ENCODE measurements at regions not wholly inside any gene's neighbourhood (a gene's known extent, or its start where the extent isn't known, plus 50 kb on each side); places are given as distances from the start of the nearest gene placed in this dataset.

- Histone ChIP-seq H3K27me3 (no peaks in the 10 kb centered on the region), H4K20me1 (no peaks in the 10 kb centered on the region), H3K4me2 (no peak overlapping the region), H3K4me1 (no peaks in the 10 kb centered on the region), H3K36me3 (no peaks in the 10 kb centered on the region), H3K27ac (no peak overlapping the region), H3K4me3 (no peak overlapping the region), H3K9me3 (no peaks in the 10 kb centered on the region; the same call in 1 of the 2 replicates), H3K9ac (no peak overlapping the region)
- no peak for TF ChIP-seq Cebpa-rat (IDR thresholded peaks at IDR 0.05)
These were observed 154.3 kb upstream of the EDNRA start for GRCh38 chr4:147326591-147326990.

- TF ChIP-seq Cebpa-rat (IDR thresholded peaks at IDR 0.05), result no peak
- Histone ChIP-seq H3K27me3 (no peaks in the 10 kb centered on the region), H3K27ac (no peak overlapping the region), H4K20me1 (no peaks in the 10 kb centered on the region), H3K4me3 (no peak overlapping the region), H3K4me1 (no peaks in the 10 kb centered on the region), H3K9ac (no peak overlapping the region), H3K36me3 (no peaks in the 10 kb centered on the region), H3K4me2 (no peak overlapping the region), H3K9me3 (no peaks in the 10 kb centered on the region; the same call in 1 of the 2 replicates)
These were observed 153.6 kb upstream of the EDNRA start for GRCh38 chr4:147327322-147327721.

GRCh38 chr4:147328189-147328588, 152.7 kb upstream of the EDNRA start:
- Histone ChIP-seq H3K36me3 (no peaks in the 10 kb centered on the region), H3K27me3 (no peaks in the 10 kb centered on the region), H3K4me1 (no peaks in the 10 kb centered on the region), H3K4me2 (no peak overlapping the region), H4K20me1 (no peaks in the 10 kb centered on the region), H3K9me3 (no peaks in the 10 kb centered on the region), H3K4me3 (no peak overlapping the region), H3K9ac (no peak overlapping the region), H3K27ac (no peak overlapping the region)
- no peak for TF ChIP-seq Cebpa-rat (IDR thresholded peaks at IDR 0.05)

GRCh38 chr4:147328756-147329446, 152.0 kb upstream of the EDNRA start:
- no peak overlapping the region for H3K4me2 ChIP-seq
- H3K27ac ChIP-seq, result no peak overlapping the region
- no peak for TF ChIP-seq Cebpa-rat (IDR thresholded peaks at IDR 0.05)
- no peaks in the 10 kb centered on the region for H3K36me3 ChIP-seq
- no peak overlapping the region for H3K4me3 ChIP-seq
- no peaks in the 10 kb centered on the region for H3K27me3 ChIP-seq
- no peaks in the 10 kb centered on the region for H3K9me3 ChIP-seq
- H3K4me1 ChIP-seq, result no peaks in the 10 kb centered on the region
- no peaks in the 10 kb centered on the region for H4K20me1 ChIP-seq
- H3K9ac ChIP-seq, result no peak overlapping the region

GRCh38 chr4:147332091-147332490, 148.8 kb upstream of the EDNRA start:
- Histone ChIP-seq H3K4me2 (no peak overlapping the region), H3K4me3 (no peak overlapping the region), H3K27ac (no peak overlapping the region), H3K27me3 (no peaks in the 10 kb centered on the region), H3K36me3 (no peaks in the 10 kb centered on the region), H3K4me1 (no peaks in the 10 kb centered on the region), H3K9ac (no peak overlapping the region), H4K20me1 (no peaks in the 10 kb centered on the region), H3K9me3 (no peaks in the 10 kb centered on the region)
- no peak for TF ChIP-seq Cebpa-rat (IDR thresholded peaks at IDR 0.05)

DNA sequence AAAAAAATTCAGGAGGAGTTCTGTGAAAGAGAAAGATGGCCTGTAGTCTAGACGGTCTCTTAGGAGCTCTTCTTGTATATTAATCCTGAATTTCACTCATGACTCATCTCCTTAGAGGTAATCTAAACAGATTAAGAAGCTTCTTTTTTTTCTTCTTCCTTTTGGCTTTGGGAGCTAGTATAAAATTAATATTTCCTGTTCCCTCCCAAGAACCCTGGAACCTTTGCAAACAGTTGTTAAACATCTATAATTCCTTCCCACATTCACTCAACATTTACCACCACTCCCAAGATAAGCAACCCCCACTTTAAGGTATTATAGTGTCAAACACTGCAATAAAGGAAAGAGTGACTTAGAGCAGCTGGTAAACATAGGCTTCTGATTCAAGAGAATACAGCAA, 146.4 kb upstream of the EDNRA start:
- no peaks in the 10 kb centered on the region for H4K20me1 ChIP-seq
- no peaks in the 10 kb centered on the region for H3K36me3 ChIP-seq
- H3K4me1 ChIP-seq, result no peaks in the 10 kb centered on the region
- H3K4me2 ChIP-seq, result no peak overlapping the region
- H3K9ac ChIP-seq, result no peak overlapping the region
- H3K27ac ChIP-seq, result no peak overlapping the region
- H3K4me3 ChIP-seq, result no peak overlapping the region
- H3K27me3 ChIP-seq, result no peaks in the 10 kb centered on the region
- no peaks in the 10 kb centered on the region for H3K9me3 ChIP-seq
- no peak for TF ChIP-seq Cebpa-rat (IDR thresholded peaks at IDR 0.05)

DNA sequence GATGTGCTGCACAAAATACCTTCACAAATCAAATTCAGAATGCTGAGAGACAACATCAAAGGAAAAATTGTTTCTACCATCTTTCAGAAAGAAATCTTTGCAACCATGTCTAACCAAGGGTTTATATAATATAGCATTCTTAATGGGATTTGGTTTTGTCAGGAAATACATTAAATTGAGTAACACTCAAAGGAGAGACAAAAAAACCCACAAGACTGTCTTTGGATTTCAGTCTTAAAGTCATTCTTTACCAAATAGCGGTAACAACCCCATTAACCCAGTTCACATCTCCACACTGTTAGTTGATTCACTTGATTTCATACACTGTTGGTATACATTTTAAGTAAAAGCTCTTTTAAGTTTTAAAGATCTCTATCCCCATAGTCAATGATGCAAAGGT, 145.7 kb upstream of the EDNRA start:
- H3K9ac ChIP-seq, result no peak overlapping the region
- H4K20me1 ChIP-seq, result no peaks in the 10 kb centered on the region
- H3K27ac ChIP-seq, result no peak overlapping the region
- H3K4me1 ChIP-seq, result no peaks in the 10 kb centered on the region
- no peaks in the 10 kb centered on the region for H3K9me3 ChIP-seq
- H3K27me3 ChIP-seq, result no peaks in the 10 kb centered on the region
- TF ChIP-seq Cebpa-rat (IDR thresholded peaks at IDR 0.05), result no peak
- H3K4me3 ChIP-seq, result no peak overlapping the region
- H3K4me2 ChIP-seq, result no peak overlapping the region
- H3K36me3 ChIP-seq, result no peaks in the 10 kb centered on the region

DNA sequence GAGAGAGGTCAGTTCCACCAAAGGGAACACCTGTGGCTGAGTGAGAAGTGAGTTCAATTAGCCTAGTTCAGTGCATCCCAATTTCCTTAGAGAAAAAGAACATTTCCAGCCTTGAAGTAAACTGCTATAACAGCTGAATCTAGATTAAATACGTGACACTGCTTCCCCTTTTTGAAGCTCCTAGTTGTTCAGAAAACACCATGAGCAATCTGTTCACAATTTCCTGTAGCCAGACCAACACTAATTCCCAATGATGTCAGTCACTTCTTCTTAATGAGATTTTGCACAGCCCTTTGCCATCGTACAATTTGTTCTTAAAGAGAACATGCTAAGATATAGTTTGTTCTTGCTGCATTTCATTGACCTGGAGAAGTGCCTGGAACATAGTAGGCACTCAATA, 144.6 kb upstream of the EDNRA start:
- no peaks in the 10 kb centered on the region for H3K27me3 ChIP-seq
- no peaks in the 10 kb centered on the region for H3K4me1 ChIP-seq
- no peaks in the 10 kb centered on the region for H3K9me3 ChIP-seq
- H3K4me2 ChIP-seq, result no peak overlapping the region
- H4K20me1 ChIP-seq, result no peaks in the 10 kb centered on the region
- no peaks in the 10 kb centered on the region for H3K36me3 ChIP-seq
- H3K9ac ChIP-seq, result no peak overlapping the region
- no peak overlapping the region for H3K4me3 ChIP-seq
- no peak overlapping the region for H3K27ac ChIP-seq
- no peak for TF ChIP-seq Cebpa-rat (IDR thresholded peaks at IDR 0.05)

- Histone ChIP-seq H3K27ac (no peak overlapping the region), H3K27me3 (no peaks in the 10 kb centered on the region), H3K4me3 (no peak overlapping the region), H3K9me3 (no peaks in the 10 kb centered on the region), H4K20me1 (no peaks in the 10 kb centered on the region), H3K36me3 (no peaks in the 10 kb centered on the region), H3K4me2 (no peak overlapping the region), H3K4me1 (no peaks in the 10 kb centered on the region), H3K9ac (no peak overlapping the region)
- no peak for TF ChIP-seq Cebpa-rat (IDR thresholded peaks at IDR 0.05)
These were observed 141.8 kb upstream of the EDNRA start for GRCh38 chr4:147339100-147339499.

DNA sequence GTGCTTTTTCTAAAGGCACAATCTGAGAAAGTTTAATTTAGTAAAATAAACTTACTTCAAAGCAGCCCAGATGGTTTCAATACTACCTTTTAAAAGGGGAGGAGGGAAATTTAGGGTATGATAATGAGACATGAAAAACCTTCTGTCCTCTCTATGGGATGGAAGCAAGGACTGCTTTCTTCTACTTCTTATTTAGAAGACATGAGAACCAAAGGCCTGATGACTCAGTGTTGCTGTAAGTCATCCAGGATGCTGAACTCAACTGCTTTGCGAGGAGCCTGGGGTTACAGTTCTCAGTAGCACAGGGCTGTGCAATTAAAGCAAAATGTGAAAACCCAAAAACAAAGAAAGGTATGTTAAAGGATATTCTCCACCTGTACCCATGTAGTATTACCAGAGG, 140.8 kb upstream of the EDNRA start:
- no peaks in the 10 kb centered on the region for H3K27me3 ChIP-seq
- no peak for TF ChIP-seq Cebpa-rat (IDR thresholded peaks at IDR 0.05)
- no peak overlapping the region for H3K27ac ChIP-seq
- H3K9ac ChIP-seq, result no peak overlapping the region
- no peaks in the 10 kb centered on the region for H3K36me3 ChIP-seq
- H3K4me1 ChIP-seq, result no peaks in the 10 kb centered on the region
- no peaks in the 10 kb centered on the region for H4K20me1 ChIP-seq
- no peak overlapping the region for H3K4me3 ChIP-seq
- no peak overlapping the region for H3K4me2 ChIP-seq
- H3K9me3 ChIP-seq, result no peaks in the 10 kb centered on the region

GRCh38 chr4:147340591-147341120, 140.2 kb upstream of the EDNRA start:
- Histone ChIP-seq H3K9ac (no peak overlapping the region), H3K27ac (no peak overlapping the region), H3K9me3 (no peaks in the 10 kb centered on the region), H3K27me3 (no peaks in the 10 kb centered on the region), H4K20me1 (no peaks in the 10 kb centered on the region), H3K4me3 (no peak overlapping the region), H3K36me3 (no peaks in the 10 kb centered on the region), H3K4me2 (no peak overlapping the region), H3K4me1 (no peaks in the 10 kb centered on the region)
- TF ChIP-seq Cebpa-rat (IDR thresholded peaks at IDR 0.05), result no peak
